Nucleus accumbens (tissue), 56 donors: ENCODE measurements at regions not wholly inside any gene's neighbourhood (a gene's known extent, or its start where the extent isn't known, plus 50 kb on each side); places are given as distances from the start of the nearest gene placed in this dataset.

ENCODE experiments used
- DNase-seq, 56 donors: peaks; one replicate each; lab custom pipeline; 2025; lab: John Stamatoyannopoulos, UW

GRCh38 chr16:55253987-55254386, 70.0 kb upstream of the IRX6 start:
- DNase-seq = no peak

DNA sequence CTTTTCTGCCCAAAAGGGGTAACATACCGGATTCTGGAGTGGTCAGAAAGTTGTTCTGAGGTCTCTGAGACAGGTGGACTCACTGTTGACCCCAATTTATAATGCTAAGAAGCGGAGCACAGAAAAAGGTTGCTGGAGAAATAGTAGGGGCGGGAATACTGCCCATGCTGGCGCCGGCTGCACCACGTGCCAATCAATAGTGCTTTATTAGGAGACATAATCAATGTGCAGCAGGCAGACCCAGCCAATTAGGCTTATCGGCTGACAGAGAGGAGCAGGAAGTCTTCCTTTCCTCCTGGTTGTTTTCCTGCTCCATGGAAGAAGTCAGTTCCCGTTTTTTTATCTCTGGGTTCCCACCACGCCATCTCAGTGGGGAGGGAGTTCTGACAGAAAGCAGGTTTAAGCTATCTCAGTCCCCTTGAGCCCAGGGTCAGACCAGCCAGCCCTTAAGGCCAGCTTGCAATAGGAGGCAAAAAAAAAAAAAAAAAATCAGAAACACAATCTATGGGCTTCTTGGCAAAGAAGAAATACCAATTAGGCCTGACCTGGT, 68.2 kb upstream of the IRX6 start:
- DNase-seq = no peak

DNA sequence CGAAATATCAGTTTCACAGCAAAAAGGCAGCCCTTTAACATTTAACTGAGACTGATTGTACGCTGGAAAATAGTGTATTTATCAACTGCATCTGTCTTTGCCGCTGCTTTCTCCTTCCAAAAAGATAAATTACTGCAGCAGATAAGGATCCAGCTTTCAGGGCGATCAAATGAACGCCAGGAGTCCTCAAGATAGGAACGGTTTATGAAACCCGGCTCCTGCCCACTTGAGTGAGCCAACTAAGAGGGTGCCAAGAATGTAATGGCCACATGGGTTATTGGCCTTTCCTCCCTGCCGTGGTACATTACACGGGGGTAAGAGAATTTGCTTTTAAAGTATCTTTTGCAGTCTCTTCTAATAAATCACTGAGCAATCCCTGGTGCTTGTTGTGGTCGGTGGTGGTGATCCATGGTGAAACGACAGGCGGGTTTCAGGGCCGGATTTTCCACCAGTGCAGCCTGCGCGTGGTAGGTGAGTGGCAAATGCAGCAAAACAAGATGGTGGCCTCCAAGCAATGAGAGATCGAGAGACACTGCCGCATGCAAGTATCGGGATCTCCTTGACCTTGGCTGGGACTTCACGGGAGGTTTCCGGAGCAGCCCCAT, 67.5 kb upstream of the IRX6 start:
- DNase-seq = no peak

DNA sequence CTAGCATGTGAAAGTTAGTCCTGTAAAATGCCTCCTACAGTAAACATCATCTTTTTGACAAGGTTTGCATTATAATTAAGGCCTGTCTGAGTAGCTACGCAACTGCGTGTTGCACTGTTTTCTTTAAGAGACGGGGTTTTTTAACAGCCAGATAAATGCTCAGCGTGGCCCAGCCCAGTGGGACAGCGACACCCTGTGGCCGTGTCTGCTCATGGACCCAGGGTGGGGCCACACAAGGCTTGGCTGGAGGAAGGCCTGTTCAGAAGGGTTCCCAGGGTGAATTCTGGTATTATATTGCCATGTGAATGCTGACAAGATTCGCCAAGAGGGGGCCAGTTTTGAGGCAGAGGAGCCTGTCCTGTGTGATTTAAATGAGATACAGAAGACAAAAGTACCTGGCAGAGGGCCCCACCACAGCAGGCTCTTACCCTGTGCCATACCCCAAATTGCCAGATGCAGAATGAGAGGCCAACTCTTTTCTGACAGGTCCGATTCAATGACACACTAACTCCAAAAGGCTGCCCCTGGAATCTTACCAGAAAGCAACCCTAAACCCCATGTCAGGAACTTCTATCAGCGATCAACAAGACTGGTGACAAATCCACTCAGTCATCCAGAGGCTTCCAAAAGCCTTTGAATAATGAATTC, 65.9 kb upstream of the IRX6 start:
- DNase-seq = peak in 3 of 56 donors; percentile 3 to 15 (median 3)

DNA sequence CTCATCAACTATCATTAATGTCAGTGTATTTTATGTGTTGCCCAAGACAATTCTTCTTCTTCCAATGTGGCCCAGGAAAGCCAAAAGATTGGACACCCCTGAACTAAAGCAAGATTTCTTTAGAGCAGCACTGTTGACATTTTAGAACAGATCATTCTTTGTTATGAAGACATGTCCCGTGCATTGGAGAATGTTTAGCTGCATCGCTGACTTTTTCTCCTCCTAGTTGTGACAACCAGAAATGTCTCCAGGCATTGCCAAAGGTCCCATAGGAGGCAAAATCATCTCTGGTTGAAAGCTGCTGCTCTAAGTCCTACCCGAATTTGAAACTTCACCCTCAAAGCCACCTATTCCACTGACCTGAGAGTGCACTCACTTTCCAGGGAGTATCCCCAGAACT, 62.7 kb upstream of the IRX6 start:
- DNase-seq = no peak

DNA sequence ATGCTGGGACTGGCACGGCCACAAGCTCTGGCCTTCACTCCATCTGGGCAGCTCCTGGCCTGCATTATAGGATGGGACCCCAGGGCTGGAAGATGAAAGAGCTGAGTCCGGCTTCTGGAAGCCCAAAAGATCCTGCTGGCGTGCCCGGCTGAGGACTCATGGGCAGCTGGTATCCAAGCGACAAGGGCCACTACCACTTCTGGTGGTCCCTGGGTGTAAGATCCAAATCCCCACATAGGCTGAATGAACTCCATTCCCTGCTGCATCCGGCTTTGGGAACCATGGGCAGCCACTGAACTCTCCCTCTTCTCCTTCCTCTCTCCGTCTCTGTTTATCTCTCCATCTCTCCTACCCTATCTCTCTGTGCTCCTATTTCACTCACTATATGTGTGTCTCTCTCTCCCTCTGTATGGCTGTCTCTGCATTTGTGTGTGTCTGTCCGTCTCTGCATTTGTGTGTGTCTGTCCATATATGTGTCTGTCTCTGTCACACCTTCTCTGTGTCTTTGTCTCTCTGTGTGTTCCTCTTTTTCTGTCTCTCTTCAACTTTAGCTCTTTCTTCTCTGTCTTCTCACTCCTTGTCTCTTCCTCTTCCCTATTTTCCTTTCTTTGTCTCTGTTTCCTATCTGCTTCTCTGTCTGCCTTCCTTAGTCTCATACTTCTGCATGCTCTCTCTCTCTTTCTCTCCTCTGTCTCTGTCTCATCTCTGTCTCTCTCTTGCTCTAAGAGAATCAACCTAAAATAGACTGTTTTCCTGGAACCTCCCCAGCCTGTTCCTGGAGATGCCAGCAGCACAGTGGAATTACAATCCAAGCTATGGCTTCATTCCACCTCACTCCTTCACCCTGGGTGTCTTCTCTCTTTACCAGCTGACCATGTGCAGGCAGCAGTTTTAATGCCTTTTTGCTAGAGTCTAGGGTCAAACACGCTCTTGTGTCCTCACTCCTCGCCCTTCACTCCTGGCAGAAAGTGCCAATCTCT, 60.4 kb upstream of the IRX6 start:
- no peak for DNase-seq

GRCh38 chr16:55264949-55265348, 59.1 kb upstream of the IRX6 start:
- DNase-seq = no peak

DNA sequence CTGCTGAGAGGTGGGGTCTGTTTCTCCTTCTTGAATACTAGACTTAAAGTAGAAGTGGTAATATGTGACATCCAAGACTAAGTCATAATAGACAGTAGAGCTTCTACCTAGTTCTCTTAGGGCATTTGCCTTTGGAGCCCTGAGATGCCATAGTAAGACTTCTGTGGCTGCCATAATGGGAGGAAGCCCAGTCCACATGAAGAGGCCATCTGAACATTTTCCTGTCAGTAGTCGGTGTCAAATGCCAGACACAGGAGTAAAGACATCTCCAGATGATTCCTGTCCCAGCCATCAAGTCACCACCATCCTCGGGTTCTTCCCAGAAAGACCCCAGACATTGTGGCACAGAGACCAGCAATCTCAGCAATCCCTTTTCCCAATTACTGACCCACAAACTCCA, 58.1 kb upstream of the IRX6 start:
- no peak for DNase-seq

- DNase-seq = no peak
Measured at GRCh38 chr16:55271945-55272513, 52.0 kb upstream of the IRX6 start.

DNA sequence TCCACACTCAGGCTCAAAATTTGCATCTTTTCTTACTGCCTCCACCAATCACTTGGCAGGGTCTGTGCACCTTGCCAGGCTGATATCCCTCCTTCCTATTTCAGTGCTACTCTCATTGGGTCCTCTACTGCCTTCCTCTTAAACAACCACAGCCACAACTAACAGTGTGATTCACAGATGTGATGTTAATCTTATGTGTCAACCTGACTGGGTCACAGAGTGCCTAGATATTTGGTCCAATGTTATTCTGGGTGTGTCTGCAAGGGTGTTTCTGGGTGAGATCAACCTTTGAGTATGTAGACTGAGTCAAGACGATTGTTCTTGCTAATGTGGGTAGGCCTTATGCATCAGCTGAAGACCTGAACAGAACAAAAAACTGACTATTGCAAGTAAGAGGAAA, 51.3 kb upstream of the IRX6 start:
- no peak for DNase-seq

GRCh38 chr16:55273356-55273755, 50.6 kb upstream of the IRX6 start:
- DNase-seq = no peak

- DNase-seq = no peak
Measured at GRCh38 chr16:55273959-55274358, 50.0 kb upstream of the IRX6 start.
